SK-N-SH treated with all-trans-retinoic acid at 6 μM for 48 hours (cell line): ENCODE measurements at regions not wholly inside any gene's neighbourhood (a gene's known extent, or its start where the extent isn't known, plus 50 kb on each side); places are given as distances from the start of the nearest gene placed in this dataset.

Experiments used
- ARNTL ChIP-seq: fragments of 450-650 bp; formaldehyde crosslinking; IDR thresholded peaks from 2 replicates; pipeline ENCODE4 v1.5.0; 2020; ENCODE audit warnings: low read depth, mild to moderate bottlenecking, moderate library complexity, borderline replicate concordance
- ESRRG ChIP-seq: fragments of 250-450 bp; sonication (Bioruptor Pico); IDR thresholded peaks from 2 replicates; pipeline ENCODE4 v1.6.1; 2021; ENCODE audit warnings: mild to moderate bottlenecking
- ISL1 ChIP-seq: fragments of 250-450 bp; sonication (Bioruptor Pico); IDR thresholded peaks from 2 replicates; pipeline ENCODE4 v2.1.2; 2022; ENCODE audit warnings: mild to moderate bottlenecking, moderate library complexity
- OSR1 ChIP-seq: fragments of 250-450 bp; sonication (Bioruptor Pico); IDR thresholded peaks from 2 replicates; pipeline ENCODE4 v1.8.0; 2022; ENCODE audit warnings: moderate library complexity, mild to moderate bottlenecking, inconsistent platforms
- SNAI2 ChIP-seq: fragments of 250-450 bp; sonication (Bioruptor Pico); IDR thresholded peaks from 2 replicates; pipeline ENCODE4 v1.5.0; 2020; ENCODE audit warnings: mild to moderate bottlenecking, moderate library complexity
- ZFP3 ChIP-seq: fragments of 250-450 bp; sonication (Bioruptor Pico); IDR thresholded peaks from 2 replicates; pipeline ENCODE4 v1.5.0; 2020; ENCODE audit warnings: mild to moderate bottlenecking, moderate library complexity
- ZFP30 ChIP-seq: fragments of 450-650 bp; formaldehyde crosslinking; IDR thresholded peaks from 2 replicates; pipeline ENCODE4 v1.5.0; 2022; ENCODE audit warnings: mild to moderate bottlenecking, moderate library complexity
- ZNF8 ChIP-seq: fragments of 450-650 bp; formaldehyde crosslinking; IDR thresholded peaks from 2 replicates; pipeline ENCODE4 v1.5.0; 2020; ENCODE audit warnings: mild to moderate bottlenecking, moderate library complexity
- TF ChIP-seq, protein P1 (sequence below): fragments of 250-450 bp; sonication (Bioruptor Pico); IDR thresholded peaks from 2 replicates; pipeline ENCODE4 v1.5.1; 2020; ENCODE audit warnings: low read depth, mild to moderate bottlenecking, moderate library complexity

DNA sequence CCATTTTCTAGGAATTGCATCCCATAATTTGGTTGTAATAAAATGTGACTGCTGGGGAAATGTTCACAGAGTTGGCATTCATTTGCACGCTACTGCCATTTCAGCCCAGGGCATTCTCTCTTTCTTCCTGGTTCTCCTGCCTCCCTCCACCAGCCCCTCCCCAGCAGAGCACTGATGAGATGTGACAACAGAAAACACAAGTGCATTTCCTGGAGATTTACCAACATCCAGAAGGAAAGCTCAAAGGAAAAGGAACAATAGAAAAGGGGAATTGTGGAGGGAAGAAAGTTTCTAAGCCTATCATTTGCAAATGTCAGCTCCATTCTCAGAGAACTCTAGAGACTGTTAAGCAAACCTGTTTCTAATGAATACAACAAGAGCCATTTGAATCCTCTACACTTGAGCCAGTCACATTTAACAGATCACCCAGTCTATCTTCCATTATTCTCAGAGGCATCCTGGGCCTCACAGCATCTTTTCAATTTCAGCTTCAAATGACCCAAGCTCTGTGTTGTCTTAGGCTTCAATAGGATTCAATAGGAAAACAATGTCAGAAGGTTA lies 395.6 kb upstream of the PBX1 start:
- TF ChIP-seq ZFP3 (CRISPR knock-in tag) (no peak), ZFP30 (CRISPR knock-in tag) (no peak), SNAI2 (no peak), OSR1 (CRISPR knock-in tag) (no peak), ARNTL (CRISPR knock-in tag) (no peak), ZNF8 (CRISPR knock-in tag) (no peak), ESRRG (CRISPR knock-in tag) (no peak), ISL1 (CRISPR knock-in tag) (no peak)
- TF ChIP-seq, protein P1, sequence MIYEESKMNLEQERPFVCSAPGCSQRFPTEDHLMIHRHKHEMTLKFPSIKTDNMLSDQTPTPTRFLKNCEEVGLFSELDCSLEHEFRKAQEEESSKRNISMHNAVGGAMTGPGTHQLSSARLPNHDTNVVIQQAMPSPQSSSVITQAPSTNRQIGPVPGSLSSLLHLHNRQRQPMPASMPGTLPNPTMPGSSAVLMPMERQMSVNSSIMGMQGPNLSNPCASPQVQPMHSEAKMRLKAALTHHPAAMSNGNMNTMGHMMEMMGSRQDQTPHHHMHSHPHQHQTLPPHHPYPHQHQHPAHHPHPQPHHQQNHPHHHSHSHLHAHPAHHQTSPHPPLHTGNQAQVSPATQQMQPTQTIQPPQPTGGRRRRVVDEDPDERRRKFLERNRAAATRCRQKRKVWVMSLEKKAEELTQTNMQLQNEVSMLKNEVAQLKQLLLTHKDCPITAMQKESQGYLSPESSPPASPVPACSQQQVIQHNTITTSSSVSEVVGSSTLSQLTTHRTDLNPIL (CRISPR knock-in tag): no peak
